ENCODE measurements at regions not wholly inside any gene's neighbourhood (a gene's known extent, or its start where the extent isn't known, plus 50 kb on each side); places are given as distances from the start of the nearest gene placed in this dataset.

- no peak overlapping the region for H2AFZ ChIP-seq (replicated peaks)
Measured at GRCh38 chr3:62939707-62940106, 64.5 kb upstream of the CADPS start.

GRCh38 chr3:62940771-62941563 lies 65.8 kb upstream of the CADPS start:
- peak overlapping the region; percentile 99 for H3K27ac Mint-ChIP-seq
- no peaks in the 10 kb centered on the region for H3K27me3 ChIP-seq
- no peaks in the 10 kb centered on the region for H3K79me2 ChIP-seq (ENCODE audit: low read depth)
- H3K4me2 ChIP-seq = peak overlapping the region; percentile 23
- peaks cover 4% of the 10 kb centered on the region for H3K27me3 Mint-ChIP-seq (ENCODE audit: insufficient read depth, low read depth)
- peaks cover 6% of the 10 kb centered on the region for H3F3A ChIP-seq (ENCODE audit: low read depth)
- no peak overlapping the region for H3K4me3 ChIP-seq
- H3K4me1 ChIP-seq = peaks cover 20% of the 10 kb centered on the region
- H3K4me1 Mint-ChIP-seq = peaks cover 45% of the 10 kb centered on the region
- H3K9ac ChIP-seq = no peak overlapping the region
- no peaks in the 10 kb centered on the region for H4K20me1 ChIP-seq (ENCODE audit: low read depth)
- H3K4me3 Mint-ChIP-seq = peak overlapping the region; percentile 62
- no peaks in the 10 kb centered on the region for H3K36me3 ChIP-seq
- H3K27ac ChIP-seq = peak overlapping the region; percentile 53
- peak; percentile 23 for DNase-seq (ENCODE audit: low spot score)
- no peaks in the 10 kb centered on the region for H3K36me3 Mint-ChIP-seq
- peak overlapping the region; percentile 97 for H2AFZ ChIP-seq (replicated peaks)
- no peak for TF ChIP-seq CTCF (IDR thresholded peaks at IDR 0.05)
- no peak for TF ChIP-seq EZH2phosphoT487 (IDR thresholded peaks at IDR 0.05)
- no peak for TF ChIP-seq EZH2 (IDR thresholded peaks at IDR 0.05)
- H3K9me3 ChIP-seq (ENCODE audit: low read depth) = no peaks in the 10 kb centered on the region
- peaks cover 11% of the 10 kb centered on the region for H3K9me3 Mint-ChIP-seq

More at GRCh38 chr3:62939707-62940106, 64.5 kb upstream of the CADPS start:
- no peak overlapping the region for H3K4me3 Mint-ChIP-seq
- no peak for DNase-seq (ENCODE audit: low spot score)
- Histone ChIP-seq H3K36me3 (no peaks in the 10 kb centered on the region), H3K4me3 (no peak overlapping the region), H3K9ac (no peak overlapping the region), H3K27ac (no peak overlapping the region), H3K27me3 (no peaks in the 10 kb centered on the region), H3F3A (ENCODE audit: low read depth) (peaks cover 6% of the 10 kb centered on the region), H3K4me1 (peaks cover 20% of the 10 kb centered on the region), H4K20me1 (ENCODE audit: low read depth) (no peaks in the 10 kb centered on the region), H3K9me3 (ENCODE audit: low read depth) (no peaks in the 10 kb centered on the region), H3K4me2 (no peak overlapping the region), H3K79me2 (ENCODE audit: low read depth) (no peaks in the 10 kb centered on the region)
- peaks cover 45% of the 10 kb centered on the region for H3K4me1 Mint-ChIP-seq
- peak overlapping the region; percentile 72 for H3K27ac Mint-ChIP-seq
- peaks cover 11% of the 10 kb centered on the region for H3K9me3 Mint-ChIP-seq
- TF ChIP-seq EZH2phosphoT487 (IDR thresholded peaks at IDR 0.05) (no peak), CTCF (IDR thresholded peaks at IDR 0.05) (no peak), EZH2 (IDR thresholded peaks at IDR 0.05) (no peak)
- H3K27me3 Mint-ChIP-seq (ENCODE audit: insufficient read depth, low read depth) = peaks cover 2% of the 10 kb centered on the region
- H3K36me3 Mint-ChIP-seq = no peaks in the 10 kb centered on the region

GRCh38 chr3:62942227-62942626 lies 67.0 kb upstream of the CADPS start:
- H4K20me1 ChIP-seq (ENCODE audit: low read depth) = no peaks in the 10 kb centered on the region
- H3K9ac ChIP-seq = no peak overlapping the region
- no peaks in the 10 kb centered on the region for H3K36me3 ChIP-seq
- H3K4me1 ChIP-seq = peaks cover 28% of the 10 kb centered on the region
- no peaks in the 10 kb centered on the region for H3K9me3 ChIP-seq (ENCODE audit: low read depth)
- peaks cover 14% of the 10 kb centered on the region for H3F3A ChIP-seq (ENCODE audit: low read depth)
- H3K4me1 Mint-ChIP-seq = peaks cover 49% of the 10 kb centered on the region
- no peak for DNase-seq (ENCODE audit: low spot score)
- no peak overlapping the region for H3K27ac ChIP-seq
- H3K36me3 Mint-ChIP-seq = no peaks in the 10 kb centered on the region
- no peak overlapping the region for H3K4me2 ChIP-seq
- H3K27me3 ChIP-seq = no peaks in the 10 kb centered on the region
- H3K9me3 Mint-ChIP-seq = peaks cover 11% of the 10 kb centered on the region
- no peak overlapping the region for H3K4me3 ChIP-seq
- H2AFZ ChIP-seq (replicated peaks) = no peak overlapping the region
- peak overlapping the region; percentile 95 for H3K27ac Mint-ChIP-seq
- TF ChIP-seq CTCF (IDR thresholded peaks at IDR 0.05) = no peak
- TF ChIP-seq EZH2phosphoT487 (IDR thresholded peaks at IDR 0.05) = no peak
- no peak for TF ChIP-seq EZH2 (IDR thresholded peaks at IDR 0.05)
- H3K79me2 ChIP-seq (ENCODE audit: low read depth) = no peaks in the 10 kb centered on the region
- H3K4me3 Mint-ChIP-seq = no peak overlapping the region
- H3K27me3 Mint-ChIP-seq (ENCODE audit: insufficient read depth, low read depth) = peaks cover 4% of the 10 kb centered on the region

All from neural progenitor cell (in vitro differentiated cells).